ENCODE measurements at regions not wholly inside any gene's neighbourhood (a gene's known extent, or its start where the extent isn't known, plus 50 kb on each side); places are given as distances from the start of the nearest gene placed in this dataset.

- TF ChIP-seq CTCF (IDR thresholded peaks at IDR 0.05) (no peak), POLR2AphosphoS5 (IDR thresholded peaks at IDR 0.05) (no peak)
These were observed 354.7 kb upstream of the SLC7A11 start for GRCh38 chr4:138596896-138597295.
